HG03520 (cell line): ENCODE measurements at regions not wholly inside any gene's neighbourhood (a gene's known extent, or its start where the extent isn't known, plus 50 kb on each side); places are given as distances from the start of the nearest gene placed in this dataset.
"Not testable (repeated sequence)": the region's sequence is repeated elsewhere in the genome, so short reads cannot be mapped to it uniquely, and the experiment has no call there.

Experiments used
- ATAC-seq: cut with Tn5 transposase; IDR thresholded peaks from one replicate; pipeline ENCODE4 v1.9.1; 2021; ENCODE audit warnings: mild to moderate bottlenecking, moderate library complexity; ENCODE audit not compliant: unreplicated experiment

DNA sequence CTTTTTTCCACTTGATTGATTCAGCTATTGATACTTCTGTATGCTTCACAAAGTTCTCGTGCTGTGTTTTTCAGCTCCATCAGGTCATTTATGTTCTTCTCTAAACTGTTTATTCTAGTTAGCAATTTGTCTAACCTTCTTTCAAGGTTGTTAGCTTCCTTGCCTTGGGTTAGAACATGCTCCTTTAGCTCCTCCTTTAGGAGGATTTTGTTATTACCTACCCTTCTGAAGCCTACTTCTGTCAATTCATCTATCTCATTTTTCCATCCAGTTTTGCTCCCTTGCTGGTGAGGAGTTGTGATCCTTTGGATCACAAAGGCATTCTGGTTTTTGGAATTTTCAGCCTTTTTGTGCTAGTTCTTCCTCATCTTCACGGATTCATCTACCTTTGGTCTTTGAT is 344.7 kb upstream of the CLEC14A start:
- not testable (repeated sequence) for ATAC-seq

DNA sequence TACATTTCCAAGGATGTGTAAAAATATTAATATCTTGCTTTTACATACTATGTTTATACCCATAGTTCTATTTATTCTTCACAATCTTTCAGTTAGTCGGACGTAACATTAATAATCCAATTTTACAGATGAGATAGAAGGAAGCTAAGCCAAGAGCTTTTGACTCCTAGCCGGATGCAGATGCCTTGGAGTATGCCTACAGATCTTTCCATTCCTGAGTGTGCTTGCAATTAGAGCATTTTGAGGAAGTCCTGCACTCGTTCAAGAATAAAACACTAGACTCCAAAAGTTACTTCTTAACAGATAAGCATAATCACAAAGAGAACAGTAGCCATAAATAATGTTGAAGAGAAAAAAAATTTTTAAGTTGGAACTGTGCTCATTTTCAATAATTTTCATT is 337.6 kb upstream of the CLEC14A start:
- no peak for ATAC-seq

DNA sequence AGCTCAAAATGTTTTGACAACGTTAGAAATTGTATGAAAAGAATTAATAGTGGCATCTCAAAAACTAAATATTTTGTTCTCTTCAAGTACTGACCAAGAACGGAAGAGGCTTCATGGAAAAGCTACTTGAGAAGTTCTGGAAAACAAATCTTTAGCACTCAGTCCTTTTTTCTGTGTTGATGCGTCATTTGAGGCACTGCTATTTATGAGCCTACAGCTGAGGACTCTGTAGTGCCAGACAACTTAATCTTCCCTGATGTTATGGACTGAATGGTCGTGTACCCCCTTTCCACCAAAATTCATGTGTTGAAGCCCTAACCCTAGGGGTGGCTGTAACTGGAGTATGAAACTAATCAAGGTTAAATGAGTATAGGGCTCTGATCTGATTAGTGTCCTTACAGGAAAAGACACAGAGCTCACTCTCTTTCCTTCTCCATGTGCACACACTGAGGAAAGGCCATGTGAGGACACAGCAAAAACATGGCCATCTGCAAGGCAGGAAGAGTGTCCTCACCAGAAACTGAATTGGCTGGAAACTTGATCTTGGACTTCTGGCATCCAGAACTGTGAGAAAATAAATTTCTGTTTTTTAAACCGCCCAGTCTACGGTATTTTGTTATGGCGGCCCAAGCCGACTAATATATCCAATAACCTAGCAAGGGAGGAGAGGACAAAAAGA is 337.0 kb upstream of the CLEC14A start:
- ATAC-seq = no peak

DNA sequence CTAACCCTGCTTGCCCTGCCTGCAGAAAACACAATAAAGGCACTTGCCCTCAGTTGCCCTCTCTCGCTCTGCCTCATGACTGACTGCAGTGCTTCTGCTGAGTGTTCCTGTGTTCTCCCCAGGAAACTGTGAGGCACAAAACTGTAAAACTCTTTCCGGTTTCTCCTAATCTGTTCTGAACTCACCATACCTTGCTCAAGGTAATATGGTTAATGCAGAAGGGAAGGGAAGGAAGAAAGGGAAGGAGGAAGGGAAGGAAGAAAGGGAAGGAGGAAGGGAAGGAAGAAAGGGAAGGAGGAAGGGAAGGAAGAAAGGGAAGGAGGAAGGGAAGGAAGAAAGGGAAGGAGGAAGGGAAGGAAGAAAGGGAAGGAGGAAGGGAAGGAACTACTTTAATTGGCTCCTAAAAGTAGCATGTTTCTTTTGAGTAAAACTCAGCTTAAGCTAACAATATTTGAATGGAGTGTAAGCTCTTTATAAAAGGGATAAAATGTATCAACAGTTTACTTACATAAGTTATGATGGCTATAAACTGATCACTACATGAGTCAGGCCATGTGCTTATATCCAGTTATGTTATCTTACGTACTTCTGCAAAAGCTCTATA is 334.0 kb upstream of the CLEC14A start:
- no peak for ATAC-seq

DNA sequence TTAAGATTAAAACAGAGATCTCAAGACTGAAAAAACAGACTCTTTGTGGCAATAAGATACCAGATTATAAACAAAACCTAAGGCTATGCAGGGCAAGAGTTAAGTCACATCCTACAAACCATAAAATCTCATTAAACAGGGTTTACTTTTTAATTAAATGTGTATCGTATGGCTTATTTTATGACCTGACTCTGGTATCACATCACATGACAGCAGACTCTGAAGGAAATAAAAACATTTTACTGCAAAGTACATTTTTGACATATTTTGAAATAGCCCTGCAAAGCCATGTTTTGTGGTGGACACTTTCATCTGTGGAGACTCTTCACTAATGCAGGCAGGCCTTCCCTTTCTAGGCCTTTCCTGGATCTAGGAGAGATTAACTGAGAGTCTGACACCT is 327.6 kb upstream of the CLEC14A start:
- no peak for ATAC-seq

DNA sequence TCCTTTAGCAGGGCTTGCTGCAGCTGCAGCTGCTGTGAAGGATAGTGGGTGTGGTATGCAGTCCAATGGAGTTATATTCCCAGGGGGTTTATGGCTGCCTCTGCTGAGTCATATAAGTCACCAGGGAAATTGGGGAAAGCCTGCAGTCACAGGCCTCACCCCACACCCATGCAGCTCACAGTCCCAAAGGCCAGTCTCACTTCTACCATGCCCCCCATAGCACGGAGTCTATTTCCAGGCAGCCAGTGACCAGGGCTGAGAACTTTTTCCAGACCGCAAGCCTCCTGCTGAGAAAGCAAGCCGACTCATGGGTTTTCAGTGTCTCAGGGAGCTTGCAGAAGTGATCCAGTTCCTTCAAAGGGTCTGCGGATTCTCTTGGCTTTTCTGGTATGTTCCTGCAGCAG is 322.4 kb upstream of the CLEC14A start:
- ATAC-seq = no peak

DNA sequence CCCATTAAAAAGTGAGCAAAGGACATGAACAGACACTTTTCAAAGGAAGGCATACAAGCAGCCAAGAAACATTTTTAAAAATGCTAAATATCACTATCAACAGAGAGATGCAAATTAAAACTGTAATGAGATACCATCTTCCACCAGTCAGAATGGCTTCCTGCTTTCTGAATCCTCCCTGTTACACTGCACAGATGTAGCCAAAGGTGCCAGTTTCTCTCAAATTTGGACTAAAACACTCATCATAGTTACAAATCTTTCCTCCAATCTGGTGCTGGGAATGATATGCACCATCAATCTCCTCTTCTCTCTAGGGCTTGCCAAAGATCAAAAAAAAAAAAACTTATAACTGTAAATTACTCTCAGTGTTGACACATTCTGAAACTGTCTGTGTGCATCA is 311.8 kb upstream of the CLEC14A start:
- no peak for ATAC-seq

DNA sequence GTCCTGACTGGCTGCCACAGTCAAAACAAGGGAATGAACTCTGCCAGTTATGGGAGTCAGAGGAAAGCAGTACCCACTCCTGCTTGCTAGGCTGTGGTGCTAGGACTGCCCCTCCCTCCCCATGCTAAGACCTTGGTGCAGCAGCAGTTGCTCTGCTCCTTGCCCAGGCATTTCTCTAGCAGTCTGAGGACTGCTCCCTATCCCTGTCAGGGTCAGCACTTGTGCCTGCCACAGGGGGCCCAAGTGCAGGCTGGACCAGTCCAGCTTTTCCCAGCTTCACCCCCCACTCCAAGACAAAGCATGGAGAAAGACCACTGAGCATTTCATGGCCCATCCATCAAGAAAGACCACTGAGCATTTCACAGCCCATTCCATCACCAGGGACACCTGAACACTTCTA is 305.8 kb upstream of the CLEC14A start:
- ATAC-seq = no peak

DNA sequence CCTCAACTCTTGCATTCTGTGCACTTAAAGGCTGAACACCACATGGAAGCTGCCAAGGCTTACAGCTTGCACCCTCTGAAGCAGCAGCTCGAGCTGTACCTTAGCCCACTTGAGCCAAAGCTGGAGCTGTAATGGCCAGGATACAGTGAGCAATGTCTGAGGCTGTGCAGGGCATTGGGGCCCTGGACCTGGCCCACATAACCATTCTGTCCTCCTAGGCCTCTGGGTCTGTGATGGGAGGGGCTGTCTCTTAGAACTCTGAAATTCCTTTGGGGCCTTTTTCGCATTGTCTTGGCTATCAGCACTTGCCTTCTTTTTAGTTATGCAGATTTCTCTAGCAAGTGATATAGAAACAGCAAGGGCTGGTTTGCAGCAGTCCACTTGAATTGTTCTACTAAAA is 303.8 kb upstream of the CLEC14A start:
- ATAC-seq = no peak

DNA sequence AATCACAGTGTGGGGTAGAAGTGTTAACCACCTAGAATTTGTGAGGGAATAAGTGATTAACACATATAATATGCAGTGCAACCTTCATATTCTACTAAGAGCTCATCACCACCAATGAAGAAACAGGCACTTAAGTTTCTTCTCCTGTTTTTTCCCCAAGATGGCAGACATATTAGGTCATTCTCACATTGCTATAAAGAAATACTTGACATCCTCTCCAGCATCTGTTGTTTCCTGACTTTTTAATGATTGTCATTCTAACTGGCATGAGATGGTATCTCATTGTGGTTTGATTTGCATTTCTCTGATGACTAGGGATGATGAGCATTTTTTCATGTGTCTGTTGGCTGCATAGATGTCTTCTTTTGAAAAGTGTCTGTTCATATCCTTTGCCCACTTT is 301.5 kb upstream of the CLEC14A start:
- not testable (repeated sequence) for ATAC-seq

DNA sequence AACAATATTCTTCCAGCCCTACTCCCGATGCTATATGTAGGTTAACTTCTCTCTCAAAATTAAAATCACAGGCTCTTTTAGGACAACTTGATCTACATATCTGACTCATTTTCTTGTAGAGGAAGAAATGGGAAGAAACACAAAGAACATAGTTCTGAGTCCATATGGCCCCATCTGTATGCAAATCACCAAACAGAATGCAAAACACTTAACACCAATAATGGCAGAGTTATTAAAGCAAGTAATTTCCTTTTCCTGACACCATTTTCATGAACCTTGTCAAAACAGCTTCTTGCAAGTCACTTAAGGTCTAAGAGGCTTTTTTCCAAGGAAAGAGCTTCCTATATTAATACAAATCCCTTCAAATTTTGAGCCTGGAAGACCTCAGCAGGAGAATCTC is 300.4 kb upstream of the CLEC14A start:
- no peak for ATAC-seq

DNA sequence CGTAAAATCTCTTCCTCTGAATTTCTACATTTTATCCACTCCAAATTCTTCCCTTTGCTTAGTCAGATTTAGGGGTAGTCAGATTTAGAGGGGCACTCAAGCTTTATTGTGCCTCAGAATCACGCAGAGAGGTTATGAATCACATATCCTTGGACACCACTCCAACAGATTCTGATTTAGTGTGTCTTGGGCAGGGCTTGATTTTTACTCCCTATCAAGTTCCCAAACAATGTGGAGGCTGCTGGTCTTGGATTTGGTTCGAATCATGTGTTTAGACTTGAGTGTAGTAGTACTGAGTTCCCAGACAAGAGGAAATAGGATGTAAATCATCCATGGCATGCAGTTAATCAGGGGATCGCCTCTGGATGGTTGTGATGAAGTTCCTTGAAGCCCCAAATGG is 298.1 kb upstream of the CLEC14A start:
- ATAC-seq = no peak

DNA sequence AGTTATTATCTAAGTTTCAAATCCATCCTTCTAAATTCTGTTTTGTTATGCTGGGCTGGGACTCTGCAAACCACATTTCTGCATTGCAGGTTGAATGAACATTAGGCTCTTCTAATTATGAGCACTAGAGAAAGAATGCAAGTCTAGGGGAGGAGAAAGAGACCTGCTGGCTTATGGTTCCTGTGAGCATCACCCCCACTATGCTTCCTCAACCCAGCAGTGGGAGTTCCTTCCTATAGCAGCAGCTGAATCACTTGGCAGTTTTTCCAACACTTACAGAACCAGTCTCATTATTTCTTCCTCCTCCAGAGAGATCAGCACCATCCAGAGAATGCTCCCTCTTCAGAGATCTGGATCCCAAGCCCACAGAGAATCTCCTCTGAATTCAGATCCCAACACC is 297.7 kb upstream of the CLEC14A start:
- ATAC-seq = no peak

DNA sequence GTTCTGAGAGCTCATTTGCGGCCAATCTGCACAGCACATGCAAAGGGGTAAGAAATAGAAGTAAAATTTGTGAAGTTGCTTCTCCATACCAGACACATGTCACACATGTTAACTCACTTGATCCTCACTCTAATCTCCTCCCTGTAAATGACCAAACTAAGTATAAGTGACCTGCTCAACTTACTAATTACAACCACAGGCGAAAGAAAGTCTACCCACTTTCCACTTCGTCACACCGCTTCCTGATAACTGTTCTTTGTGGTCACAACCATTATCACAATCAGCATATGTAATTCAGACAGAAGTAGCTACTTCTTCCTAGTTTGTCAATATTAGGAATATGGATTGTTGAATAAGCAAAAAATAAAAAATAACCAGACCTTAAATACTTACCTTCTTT is 293.7 kb upstream of the CLEC14A start:
- ATAC-seq = no peak

DNA sequence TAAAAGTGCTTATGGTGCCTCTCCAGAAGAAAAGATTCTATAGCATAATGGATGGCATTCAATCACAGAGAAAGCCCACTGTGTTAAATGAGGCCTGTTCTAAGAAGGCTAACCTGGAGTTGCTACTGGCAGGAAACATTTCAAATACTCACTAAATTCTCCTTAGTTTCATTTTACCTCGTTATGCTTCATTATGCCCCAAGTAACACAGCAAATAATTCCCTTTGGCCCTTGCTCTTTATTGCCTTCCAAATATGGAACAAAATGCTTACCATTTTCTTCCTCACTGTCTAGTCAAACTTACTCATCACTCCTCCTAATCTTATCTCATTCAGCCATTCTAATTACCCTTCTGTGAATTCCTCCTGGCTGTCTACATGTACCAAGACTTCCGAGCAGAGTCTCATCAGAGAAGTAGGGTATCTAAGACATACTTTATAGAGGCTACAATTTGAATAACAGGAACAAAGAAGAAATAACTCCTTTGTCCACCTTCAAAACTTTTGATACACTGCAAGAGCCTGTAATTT is 292.1 kb upstream of the CLEC14A start:
- no peak for ATAC-seq

DNA sequence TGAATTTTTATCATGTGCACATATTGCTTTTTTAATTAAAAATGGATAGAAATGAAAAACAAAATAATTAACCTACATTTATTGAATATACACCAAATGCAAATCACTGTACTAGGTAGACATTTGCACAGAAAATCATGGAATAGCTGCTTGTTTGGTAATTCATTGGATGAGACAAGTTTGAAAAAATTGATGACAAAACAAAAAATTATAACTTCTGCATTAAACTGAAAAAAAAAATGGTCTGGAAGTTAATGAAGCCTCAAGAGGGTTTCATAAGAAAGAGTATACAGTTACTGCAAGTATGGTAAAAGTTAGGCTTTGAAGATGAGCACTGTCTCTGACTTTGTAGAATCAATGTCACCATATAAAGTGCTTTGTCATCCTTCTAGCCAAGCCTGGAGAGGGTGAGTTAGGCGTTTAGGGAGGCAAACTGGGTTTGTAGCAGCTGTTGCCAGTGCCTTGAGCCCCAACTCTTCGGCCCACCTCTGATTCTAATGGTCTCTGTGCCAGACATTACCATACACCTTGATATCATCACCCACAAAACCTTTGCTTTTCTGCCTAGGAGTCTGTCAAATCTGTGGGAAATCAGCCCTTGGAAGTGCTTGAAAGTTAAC is 291.1 kb upstream of the CLEC14A start:
- ATAC-seq = no peak

DNA sequence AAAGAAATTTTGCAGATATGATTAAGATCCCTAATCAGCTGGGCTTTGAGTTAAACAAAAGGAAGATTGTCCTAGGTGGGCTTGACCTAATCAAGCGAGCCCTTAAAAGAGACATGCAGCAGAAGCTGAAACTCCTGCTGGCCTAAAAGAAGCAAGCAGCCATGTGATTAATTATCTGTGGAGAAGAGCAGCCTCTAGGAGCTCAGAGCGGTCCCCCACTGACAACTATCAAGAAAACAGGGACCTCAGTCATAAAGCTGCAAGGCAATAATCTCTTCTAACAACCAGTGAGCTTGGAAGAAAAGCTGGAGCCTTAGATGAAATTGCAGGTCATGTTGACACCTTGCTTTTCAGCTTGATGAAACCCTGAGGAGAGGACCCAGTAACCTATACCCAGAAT is 288.9 kb upstream of the CLEC14A start:
- no peak for ATAC-seq

DNA sequence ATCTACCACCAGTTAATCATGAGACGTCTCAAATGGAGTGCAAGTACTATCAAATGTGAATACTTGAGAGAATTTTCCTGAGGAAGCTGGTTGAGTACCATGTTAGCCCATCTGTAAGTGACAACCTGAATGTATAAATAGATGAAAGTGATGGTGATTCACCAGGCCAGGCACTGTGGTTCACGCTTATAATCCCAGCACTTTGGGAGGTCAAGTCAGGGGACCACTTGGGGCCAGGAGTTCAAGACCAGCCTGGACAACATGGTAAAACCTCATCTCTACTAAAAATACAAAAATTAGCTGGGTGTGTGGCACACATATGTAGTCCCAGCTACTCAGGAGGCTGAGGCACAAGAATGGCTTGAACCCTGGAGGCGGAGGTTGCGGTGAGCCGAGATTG is 288.0 kb upstream of the CLEC14A start:
- ATAC-seq = not testable (repeated sequence)

DNA sequence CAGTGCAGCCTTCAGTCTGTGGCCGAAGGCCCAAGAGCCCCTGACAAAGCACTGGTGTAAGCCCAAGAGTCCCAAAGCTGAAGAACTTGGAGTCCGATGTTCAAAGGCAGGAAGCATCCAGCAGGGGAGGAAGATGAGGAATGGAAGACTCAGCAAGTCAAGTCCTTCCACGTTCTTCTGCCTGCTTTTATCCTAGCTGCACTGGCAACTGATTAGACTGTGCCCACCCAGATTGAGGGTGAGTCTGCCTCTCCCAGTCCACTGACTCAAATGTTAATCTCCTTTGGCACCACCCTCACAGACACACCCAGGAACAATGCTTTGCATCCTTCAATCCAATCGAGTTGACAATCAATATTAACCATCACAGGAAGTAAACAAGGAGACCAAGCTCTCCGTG is 282.2 kb upstream of the CLEC14A start:
- ATAC-seq = not testable (repeated sequence)

DNA sequence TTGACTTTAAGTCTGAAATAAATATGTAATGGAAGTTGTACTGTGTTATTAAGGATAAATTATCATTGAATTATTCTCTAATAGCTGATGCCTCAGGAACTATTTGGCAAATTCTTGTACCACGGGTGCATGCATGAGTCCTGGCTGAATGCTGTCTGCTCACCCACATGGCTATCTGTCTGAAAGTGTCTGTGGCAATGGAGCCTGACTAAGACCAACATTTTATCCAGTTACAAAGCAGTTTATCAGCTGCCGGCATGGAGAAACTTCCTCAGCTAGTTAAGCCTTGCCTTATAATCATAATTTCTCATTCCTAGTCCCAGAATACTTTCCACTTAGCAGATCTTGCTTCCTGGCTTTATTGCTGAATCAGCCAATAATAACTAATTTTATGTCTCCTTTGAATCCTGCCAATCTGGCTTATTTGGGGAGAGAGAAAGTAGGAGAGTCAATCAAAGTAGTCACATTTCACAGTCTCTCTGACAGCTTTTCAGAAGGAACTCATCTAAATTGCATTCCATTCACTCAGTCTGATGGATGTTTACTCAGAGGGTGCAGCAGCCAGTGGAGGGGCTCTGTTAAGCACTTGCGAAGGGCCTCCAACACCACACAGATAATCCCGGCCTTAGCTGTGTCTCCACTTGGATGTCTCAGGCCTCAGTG is 280.6 kb upstream of the CLEC14A start:
- no peak for ATAC-seq

DNA sequence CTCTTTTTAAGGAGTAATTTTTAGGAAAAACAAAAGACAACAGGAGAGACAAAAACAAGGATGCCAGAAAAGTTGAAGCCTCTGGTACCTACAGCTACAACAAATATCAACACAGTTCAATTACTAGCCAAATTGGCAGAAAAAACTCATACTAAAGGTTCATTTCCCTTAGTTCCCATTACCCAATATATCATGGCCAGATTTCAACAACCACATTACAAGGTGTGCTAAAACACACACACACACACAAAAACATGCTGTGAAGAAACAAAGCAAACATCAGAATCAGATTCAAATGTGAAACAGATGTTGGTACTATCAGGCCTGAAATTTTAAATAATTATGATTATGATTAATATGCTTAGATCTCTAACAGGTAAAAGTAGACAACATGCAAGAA is 272.7 kb upstream of the CLEC14A start:
- ATAC-seq = no peak

DNA sequence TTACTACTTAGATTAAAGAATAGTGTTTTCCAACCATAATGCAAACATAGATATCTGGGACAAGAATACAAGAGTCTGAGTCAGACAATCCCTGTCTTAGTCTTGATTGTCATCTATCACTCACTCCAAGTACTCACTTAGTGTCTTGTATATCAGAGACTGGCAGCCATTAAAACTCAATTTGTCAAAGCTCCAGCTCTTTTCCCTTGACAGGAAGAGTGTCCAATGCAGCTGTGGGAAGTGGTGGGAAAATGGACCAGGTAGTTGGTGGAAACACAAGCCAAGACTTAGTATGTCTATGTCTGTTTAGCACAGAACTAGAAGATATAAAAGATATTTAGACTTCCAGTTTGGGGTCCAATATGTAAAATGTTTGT is 271.6 kb upstream of the CLEC14A start:
- no peak for ATAC-seq
